NCI-H82 (cell line): ENCODE measurements at regions not wholly inside any gene's neighbourhood (a gene's known extent, or its start where the extent isn't known, plus 50 kb on each side); places are given as distances from the start of the nearest gene placed in this dataset.
A peak's percentile ranks its signal among the peaks of the same experiment; 100 is the strongest.

Source experiments
- DNase-seq: peaks from one replicate; lab custom pipeline; 2025; lab: John Stamatoyannopoulos, UW

GRCh38 chr2:128450211-128451024, 131.8 kb upstream of the HS6ST1 start:
- DNase-seq, result peak; percentile 29

GRCh38 chr2:128451084-128452023, 132.7 kb upstream of the HS6ST1 start:
- no peak for DNase-seq

GRCh38 chr2:128452024-128452411, 133.3 kb upstream of the HS6ST1 start:
- no peak for DNase-seq

- peak; percentile 91 for DNase-seq
Measured at GRCh38 chr2:128452536-128453530, 134.2 kb upstream of the HS6ST1 start.

- no peak for DNase-seq
Measured at GRCh38 chr2:128454980-128455720, 136.5 kb upstream of the HS6ST1 start.

GRCh38 chr2:128455721-128456050, 137.0 kb upstream of the HS6ST1 start:
- DNase-seq, result no peak

GRCh38 chr2:128456281-128456680, 137.6 kb upstream of the HS6ST1 start:
- no peak for DNase-seq

- no peak for DNase-seq
Measured at GRCh38 chr2:128457006-128457604, 138.4 kb upstream of the HS6ST1 start.

- no peak for DNase-seq
Measured at GRCh38 chr2:128457716-128458115, 139.0 kb upstream of the HS6ST1 start.

- no peak for DNase-seq
Measured at GRCh38 chr2:128458505-128458904, 139.8 kb upstream of the HS6ST1 start.

GRCh38 chr2:128464456-128464855, 145.8 kb upstream of the HS6ST1 start:
- DNase-seq, result no peak

- no peak for DNase-seq
Measured at GRCh38 chr2:128465246-128466170, 146.8 kb upstream of the HS6ST1 start.

- no peak for DNase-seq
Measured at GRCh38 chr2:128466376-128466775, 147.7 kb upstream of the HS6ST1 start.

GRCh38 chr2:128466776-128467175, 148.1 kb upstream of the HS6ST1 start:
- DNase-seq, result no peak

- no peak for DNase-seq
Measured at GRCh38 chr2:128467321-128467969, 148.8 kb upstream of the HS6ST1 start.

- no peak for DNase-seq
Measured at GRCh38 chr2:128468186-128468920, 149.7 kb upstream of the HS6ST1 start.

GRCh38 chr2:128469203-128469602, 150.5 kb upstream of the HS6ST1 start:
- DNase-seq, result peak; percentile 14

GRCh38 chr2:128469875-128470274, 151.2 kb upstream of the HS6ST1 start:
- DNase-seq, result no peak
